ENCODE measurements at regions not wholly inside any gene's neighbourhood (a gene's known extent, or its start where the extent isn't known, plus 50 kb on each side); places are given as distances from the start of the nearest gene placed in this dataset.

DNA sequence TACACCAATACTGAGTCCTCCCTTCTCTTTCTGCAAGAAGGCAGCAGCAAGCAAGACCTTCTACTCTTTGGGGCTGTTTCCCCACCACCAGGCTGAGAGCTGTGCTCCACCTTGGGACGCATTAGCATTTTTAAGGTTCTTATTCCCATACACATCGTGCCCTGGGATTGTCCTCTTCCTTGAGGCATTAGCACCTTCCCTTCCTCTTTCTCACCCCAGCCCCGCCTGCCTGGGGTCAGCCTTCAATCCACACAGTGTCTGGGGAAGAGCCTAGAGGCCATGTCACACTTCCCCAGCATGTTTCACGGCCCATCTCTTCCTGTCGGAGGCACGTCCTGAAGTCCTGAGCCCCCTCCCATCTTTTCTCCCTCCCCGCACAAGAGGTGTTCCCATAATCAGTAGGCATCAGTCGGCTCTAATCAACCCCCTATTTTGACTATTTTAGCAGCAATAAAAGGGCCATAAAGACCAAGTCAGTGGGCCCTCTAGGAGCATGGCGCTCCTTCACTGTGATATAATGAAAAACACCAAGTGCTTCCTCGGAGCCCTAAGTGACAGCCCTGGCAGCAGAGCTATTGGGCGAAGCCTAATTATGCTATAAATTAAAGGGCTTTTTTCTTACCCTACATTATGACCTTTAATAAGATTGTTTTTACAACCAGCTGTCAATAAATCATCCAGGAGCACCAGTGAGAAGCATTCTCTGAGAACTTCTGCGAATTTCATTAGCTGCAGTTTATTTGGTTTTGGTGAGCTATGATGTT is 55.0 kb upstream of the PKDCC start (continued):
- TF ChIP-seq MAX (IDR thresholded peaks at IDR 0.05; ENCODE audit: low read depth, low read length) (no peak), NRF1 (conservative IDR thresholded peaks at IDR 0.05; ENCODE audit: low read depth, low read length) (no peak), NBN (IDR thresholded peaks at IDR 0.05) (no peak), FOXM1 (IDR thresholded peaks at IDR 0.05; ENCODE audit: low read depth, low read length) (no peak), RB1 (IDR thresholded peaks at IDR 0.05; ENCODE audit: borderline replicate concordance) (no peak), NR2F1 (conservative IDR thresholded peaks at IDR 0.05) (no peak)
- TF ChIP-seq, protein P1, sequence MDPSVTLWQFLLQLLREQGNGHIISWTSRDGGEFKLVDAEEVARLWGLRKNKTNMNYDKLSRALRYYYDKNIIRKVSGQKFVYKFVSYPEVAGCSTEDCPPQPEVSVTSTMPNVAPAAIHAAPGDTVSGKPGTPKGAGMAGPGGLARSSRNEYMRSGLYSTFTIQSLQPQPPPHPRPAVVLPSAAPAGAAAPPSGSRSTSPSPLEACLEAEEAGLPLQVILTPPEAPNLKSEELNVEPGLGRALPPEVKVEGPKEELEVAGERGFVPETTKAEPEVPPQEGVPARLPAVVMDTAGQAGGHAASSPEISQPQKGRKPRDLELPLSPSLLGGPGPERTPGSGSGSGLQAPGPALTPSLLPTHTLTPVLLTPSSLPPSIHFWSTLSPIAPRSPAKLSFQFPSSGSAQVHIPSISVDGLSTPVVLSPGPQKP (IDR thresholded peaks at IDR 0.05; ENCODE audit: low read depth, low read length) = no peak

GRCh38 chr2:41993435-41993925 is 54.3 kb upstream of the PKDCC start:
- in situ Hi-C loops (cut with MboI) (no loop called here), intact Hi-C loops (cut with micrococcal nuclease; ENCODE audit: unreplicated experiment) (no loop called here)
- H3K9ac ChIP-seq (ENCODE audit: control insufficient read depth, insufficient read depth, low read length) = no peak overlapping the region
- H3K4me3 ChIP-seq = no peak overlapping the region
- WGBS (ENCODE audit: insufficient coverage, insufficient replicate concordance, low lambda C conversion rate, missing lambda C conversion rate) = 43% methylated on average over 5 of the region's 5 CpGs
- H3K27ac ChIP-seq (ENCODE audit: control insufficient read depth, insufficient read depth) = no peak overlapping the region
- RAD21 ChIA-PET (ENCODE audit: unreplicated experiment) = no interaction called here
- CTCF ChIA-PET = no interaction called here
- FAIRE-seq (no peak), DNase-seq (ENCODE audit: low read depth, low spot score) (no peak), ATAC-seq (no peak)
- no peaks in the 10 kb centered on the region; a peak in 1 of 4 replicates for H3K27me3 ChIP-seq (replicated peaks in 1 of 2; ENCODE audit: control insufficient read depth in 2 of 2, insufficient read depth in 2 of 2, low read length in 1 of 2)
- SMC1A ChIA-PET (ENCODE audit: uncharacterized antibody, unreplicated experiment) = interaction anchor here (1.0 kb wide), 1 partner anchor 63 kb away, joined by 4 read pairs; no protein-coding TSS in a partner anchor
- H2AFZ ChIP-seq (ENCODE audit: control insufficient read depth, low read depth, low read length) = no peak overlapping the region
- H3K79me2 ChIP-seq (ENCODE audit: control insufficient read depth, insufficient read depth, low read length) = no peaks in the 10 kb centered on the region
- H3K4me2 ChIP-seq (ENCODE audit: control insufficient read depth, insufficient read depth) = no peak overlapping the region
- POLR2A ChIA-PET = no interaction called here
- no peak for TF ChIP-seq SPI1 (IDR thresholded peaks at IDR 0.05; ENCODE audit: borderline replicate concordance, insufficient read depth, low read depth, low read length)
- TF ChIP-seq ZNF384 (IDR thresholded peaks at IDR 0.05; ENCODE audit: borderline replicate concordance, low read depth, low read length) = no peak
- TF ChIP-seq STAT1 (conservative IDR thresholded peaks at IDR 0.05) = no peak
- TF ChIP-seq PML (IDR thresholded peaks at IDR 0.05; ENCODE audit: low read length) = no peak
- TF ChIP-seq ATF3 (IDR thresholded peaks at IDR 0.05; ENCODE audit: borderline replicate concordance, extremely low read depth, low read depth, low read length) = no peak
- H3K36me3 ChIP-seq (ENCODE audit: control insufficient read depth in 2 of 2, insufficient read depth in 2 of 2, low read length in 1 of 2) = no peaks in the 10 kb centered on the region
- BruUV-seq (replicated peaks) = no TSS peak
- no peaks in the 10 kb centered on the region for H3K9me3 ChIP-seq (replicated peaks; ENCODE audit: control insufficient read depth, insufficient read depth, low read length)
- no peaks in the 10 kb centered on the region for H3K4me1 ChIP-seq (ENCODE audit: control insufficient read depth, insufficient read depth, low read length)
- H4K20me1 ChIP-seq (ENCODE audit: control insufficient read depth, insufficient read depth) = no peaks in the 10 kb centered on the region

Data from GM12878 (cell line).